Epithelial cell of esophagus (primary cell): ENCODE measurements at regions not wholly inside any gene's neighbourhood (a gene's known extent, or its start where the extent isn't known, plus 50 kb on each side); places are given as distances from the start of the nearest gene placed in this dataset.

Experiments used
- DNase-seq: peaks from one replicate; pipeline ENCODE4 v3.0.0; 2010; ENCODE audit warnings: low read depth
- H3K4me3 ChIP-seq: 2 replicates; pipeline ENCODE4 v1.5.1; 2011; ENCODE audit warnings: mild to moderate bottlenecking, low read length, control low read depth
- TF ChIP-seq, protein P1 (sequence below): IDR thresholded peaks from 2 replicates; pipeline ENCODE4 v1.5.1; 2011; ENCODE audit warnings: low read depth, mild to moderate bottlenecking, low read length, control low read depth, inconsistent platforms; ENCODE audit not compliant: insufficient read depth; ENCODE audit errors: missing control alignments

DNA sequence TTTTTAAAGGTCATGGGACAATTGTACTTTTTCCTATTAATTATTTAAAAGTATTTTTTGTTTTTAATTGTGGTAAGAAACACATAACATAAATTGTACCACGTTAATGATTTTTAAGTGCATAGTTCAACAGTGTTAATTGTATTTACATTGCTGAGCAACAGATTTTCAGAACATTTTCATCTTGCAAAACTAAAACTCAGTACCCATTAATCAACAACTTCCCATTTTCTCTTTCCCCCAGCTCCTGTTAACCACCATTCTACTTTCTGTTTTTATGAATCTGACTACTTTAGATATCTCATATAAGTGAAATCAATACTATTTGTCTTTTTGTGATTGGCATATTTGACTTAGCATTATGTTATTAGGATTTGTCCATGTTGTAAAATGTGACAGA, 483.9 kb upstream of the ZNF804A start:
- DNase-seq: no peak
- no peak overlapping the region for H3K4me3 ChIP-seq
- TF ChIP-seq, protein P1, sequence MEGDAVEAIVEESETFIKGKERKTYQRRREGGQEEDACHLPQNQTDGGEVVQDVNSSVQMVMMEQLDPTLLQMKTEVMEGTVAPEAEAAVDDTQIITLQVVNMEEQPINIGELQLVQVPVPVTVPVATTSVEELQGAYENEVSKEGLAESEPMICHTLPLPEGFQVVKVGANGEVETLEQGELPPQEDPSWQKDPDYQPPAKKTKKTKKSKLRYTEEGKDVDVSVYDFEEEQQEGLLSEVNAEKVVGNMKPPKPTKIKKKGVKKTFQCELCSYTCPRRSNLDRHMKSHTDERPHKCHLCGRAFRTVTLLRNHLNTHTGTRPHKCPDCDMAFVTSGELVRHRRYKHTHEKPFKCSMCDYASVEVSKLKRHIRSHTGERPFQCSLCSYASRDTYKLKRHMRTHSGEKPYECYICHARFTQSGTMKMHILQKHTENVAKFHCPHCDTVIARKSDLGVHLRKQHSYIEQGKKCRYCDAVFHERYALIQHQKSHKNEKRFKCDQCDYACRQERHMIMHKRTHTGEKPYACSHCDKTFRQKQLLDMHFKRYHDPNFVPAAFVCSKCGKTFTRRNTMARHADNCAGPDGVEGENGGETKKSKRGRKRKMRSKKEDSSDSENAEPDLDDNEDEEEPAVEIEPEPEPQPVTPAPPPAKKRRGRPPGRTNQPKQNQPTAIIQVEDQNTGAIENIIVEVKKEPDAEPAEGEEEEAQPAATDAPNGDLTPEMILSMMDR: no peak

DNA sequence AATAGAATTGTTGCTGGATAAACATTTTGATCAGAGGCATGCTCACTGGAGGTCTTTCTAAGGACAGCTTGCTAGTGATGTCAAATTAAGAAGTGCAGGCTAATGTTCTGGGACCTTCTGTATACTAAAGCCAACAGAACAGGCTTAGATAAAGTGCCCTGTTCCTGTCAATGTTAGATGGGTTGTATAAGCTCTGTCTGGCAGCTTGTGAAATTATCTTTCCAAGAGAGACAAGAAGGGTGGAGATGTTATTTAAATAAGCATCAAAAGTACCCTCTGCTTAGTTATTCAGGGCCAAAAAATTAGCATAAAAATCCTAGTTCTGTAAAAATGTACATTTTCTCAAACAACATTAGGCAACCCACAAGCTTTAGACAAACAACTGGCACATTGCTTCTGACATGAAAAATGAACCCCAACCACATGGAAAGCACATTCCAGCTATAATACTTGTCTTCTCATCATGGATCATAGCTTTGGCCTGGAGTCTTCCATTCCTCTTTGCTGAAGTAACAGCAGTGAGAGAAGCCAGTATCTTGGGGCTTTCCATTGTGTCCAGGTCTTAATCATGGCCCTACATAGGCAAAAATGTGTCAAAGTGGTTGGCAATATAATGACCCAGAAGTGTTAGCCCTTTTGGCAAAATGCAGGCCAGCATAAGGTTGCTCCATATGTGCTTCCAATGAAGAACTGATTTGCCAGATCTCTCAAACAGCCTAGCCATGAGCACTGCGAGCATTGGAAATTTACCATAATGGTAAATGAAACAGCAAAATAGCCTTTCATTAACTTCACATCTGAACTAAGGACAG, 478.1 kb upstream of the ZNF804A start:
- no peak for DNase-seq
- TF ChIP-seq, protein P1: no peak
- no peak overlapping the region for H3K4me3 ChIP-seq

DNA sequence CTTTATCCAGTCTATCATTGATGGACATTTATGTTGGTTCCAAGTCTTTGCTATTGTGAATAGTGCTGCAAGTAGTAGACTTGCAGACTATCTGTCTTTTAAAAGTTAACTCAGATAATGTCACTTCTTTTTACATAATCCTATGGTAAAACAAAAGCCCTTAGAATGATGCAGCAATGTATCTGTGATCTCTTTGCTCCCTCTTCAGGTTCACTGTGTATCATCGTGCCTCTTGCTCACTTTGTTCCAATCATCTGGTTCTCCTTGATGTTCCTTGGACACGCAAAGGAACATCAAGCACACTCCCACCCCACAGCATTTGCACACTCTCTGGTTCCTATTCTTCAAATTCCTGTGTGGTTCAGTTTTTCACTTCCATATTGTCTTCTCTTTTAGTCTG, 472.5 kb upstream of the ZNF804A start:
- no peak overlapping the region for H3K4me3 ChIP-seq
- TF ChIP-seq, protein P1: peak; percentile 15
- DNase-seq: peak; percentile 13

DNA sequence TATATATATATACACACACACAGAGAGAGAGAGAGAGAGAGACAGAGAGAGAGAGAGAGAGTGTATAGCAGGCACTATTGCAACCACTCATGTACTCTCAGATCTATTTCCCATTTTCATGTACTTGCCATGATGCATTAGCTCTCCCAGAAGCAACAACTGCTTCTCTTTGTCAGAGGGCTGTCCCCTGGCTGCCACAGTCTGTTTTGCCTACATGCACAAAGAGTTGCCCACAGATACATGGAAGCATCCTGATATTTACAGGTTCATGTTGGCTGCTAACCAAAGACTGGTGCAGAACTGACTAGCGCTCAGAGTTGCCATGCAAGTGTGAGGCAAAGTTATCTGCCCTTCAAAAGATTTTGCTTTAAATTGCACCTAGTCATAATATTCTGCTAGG, 469.3 kb upstream of the ZNF804A start:
- H3K4me3 ChIP-seq: no peak overlapping the region
- TF ChIP-seq, protein P1: no peak
- no peak for DNase-seq

DNA sequence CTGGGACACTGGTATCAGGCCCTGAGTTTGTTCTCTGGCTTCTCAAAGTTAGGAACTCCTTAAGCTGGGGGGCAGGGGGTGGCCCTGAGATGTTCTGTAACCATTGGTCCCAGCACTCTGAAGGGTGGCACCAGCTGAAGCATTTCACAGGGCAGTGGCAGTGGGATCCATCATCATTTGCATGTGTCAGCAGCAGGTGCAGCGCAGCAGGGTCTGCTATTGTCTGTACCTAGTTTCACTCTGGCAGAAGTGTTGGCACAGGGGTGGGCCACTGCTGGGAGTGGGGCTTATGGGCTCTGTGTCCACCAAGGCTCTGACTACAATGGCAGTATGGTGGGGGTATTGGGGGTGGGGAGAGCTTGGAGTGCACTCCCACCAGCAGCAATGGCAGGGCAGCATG, 460.4 kb upstream of the ZNF804A start:
- no peak overlapping the region for H3K4me3 ChIP-seq
- DNase-seq: no peak
- TF ChIP-seq, protein P1: no peak

DNA sequence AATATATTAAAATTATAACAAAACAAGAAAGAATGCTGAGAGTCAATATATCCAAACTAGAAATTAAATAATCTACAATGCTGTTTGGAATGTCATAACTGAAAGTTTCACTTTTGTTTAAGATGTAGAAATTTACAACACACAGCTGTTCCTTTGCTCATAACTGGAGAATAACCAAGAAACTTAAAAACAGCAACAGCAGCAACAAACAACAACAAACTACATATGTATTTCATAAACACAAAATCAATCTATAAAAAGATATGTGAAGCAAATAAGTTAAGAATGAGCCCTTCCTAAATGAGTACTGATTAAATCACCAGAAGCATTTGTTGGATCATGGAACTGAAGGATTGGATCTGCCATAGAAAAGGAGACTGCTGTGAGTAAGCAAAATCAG, 456.5 kb upstream of the ZNF804A start:
- TF ChIP-seq, protein P1: no peak
- H3K4me3 ChIP-seq: no peak overlapping the region
- DNase-seq: no peak

DNA sequence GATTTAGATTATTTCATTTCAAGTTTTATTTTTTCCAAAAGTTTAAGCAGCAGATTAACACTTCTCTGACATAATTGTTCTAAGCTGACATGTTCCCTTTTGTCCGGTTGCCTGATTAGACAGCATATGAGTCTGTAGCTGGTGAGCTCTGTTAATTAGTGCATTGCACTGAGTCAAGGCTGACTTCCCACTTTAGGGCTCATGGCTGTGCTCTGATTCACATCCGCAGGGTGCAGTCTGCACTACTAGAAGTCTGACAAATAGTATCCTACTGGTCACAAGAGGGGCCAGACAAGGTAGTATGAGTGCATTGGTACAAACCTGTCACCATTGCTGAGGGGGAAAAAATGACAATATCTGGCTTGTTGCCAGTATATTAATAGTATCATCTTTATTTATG, 443.9 kb upstream of the ZNF804A start:
- TF ChIP-seq, protein P1: no peak
- DNase-seq: peak; percentile 69
- no peak overlapping the region for H3K4me3 ChIP-seq
